ENCODE measurements at regions not wholly inside any gene's neighbourhood (a gene's known extent, or its start where the extent isn't known, plus 50 kb on each side); places are given as distances from the start of the nearest gene placed in this dataset.

GRCh38 chr13:109904218-109904617 is 117.8 kb upstream of the IRS2 start:
- TF ChIP-seq POLR2AphosphoS5 (IDR thresholded peaks at IDR 0.05; ENCODE audit: low read depth) (no peak), CTCF (conservative IDR thresholded peaks at IDR 0.05; ENCODE audit: low read depth in 2 of 2) (peak; percentile 46 to 55), JUNB (IDR thresholded peaks at IDR 0.05; ENCODE audit: unreplicated experiment) (no peak), REST (IDR thresholded peaks at IDR 0.05; ENCODE audit: unreplicated experiment) (no peak), EZH2 (IDR thresholded peaks at IDR 0.05; ENCODE audit: low read depth, unreplicated experiment) (no peak), EZH2phosphoT487 (IDR thresholded peaks at IDR 0.05; ENCODE audit: unreplicated experiment) (no peak), ETS1 (IDR thresholded peaks at IDR 0.05) (no peak), ZNF114 (CRISPR knock-in tag; IDR thresholded peaks at IDR 0.05) (no peak), NANOG (IDR thresholded peaks at IDR 0.05; ENCODE audit: borderline replicate concordance) (no peak), ZNF331 (CRISPR knock-in tag; IDR thresholded peaks at IDR 0.05; ENCODE audit: low read depth) (no peak), CREB1 (CRISPR knock-in tag; IDR thresholded peaks at IDR 0.05; ENCODE audit: low read depth) (no peak)
